A549 (cell line): ENCODE measurements at regions not wholly inside any gene's neighbourhood (a gene's known extent, or its start where the extent isn't known, plus 50 kb on each side); places are given as distances from the start of the nearest gene placed in this dataset.
A peak's percentile ranks its signal among the peaks of the same experiment; 100 is the strongest.

Experiments used
- ATAC-seq, 2 experiments: fragments of 200-7000 bp in 1 of 2; fragments of >200 bp in 1 of 2; cut with Nextera tagmentation in 1 of 2; cut with Tn5 transposase in 1 of 2; 3 replicates each; pipeline versions ENCODE4 v1.8.0 to v1.9.1; 2018 to 2020; ENCODE audit warnings: mild to moderate bottlenecking in 1 of 2, moderate library complexity in 1 of 2
- CTCF ChIA-PET: fragments of 300-600 bp; sonication (Branson Sonifier 250); formaldehyde crosslinking; extraction: SDS; loops from one replicate; lab custom pipeline; 2021; ENCODE audit warnings: antibody characterized with exemption, inconsistent platforms; lab: Yijun Ruan, JAX
- POLR2A ChIA-PET: fragments of 350-600 bp; formaldehyde crosslinking; extraction: SDS; loops from one replicate; lab custom pipeline; 2021; ENCODE audit warnings: antibody characterized with exemption, inconsistent platforms; lab: Yijun Ruan, JAX
- DNase-seq, 2 experiments: peaks; one replicate each; pipeline versions ENCODE4 v3.0.0 to v3.0.0-alpha.2; 2011 to 2016; ENCODE audit warnings: low read depth in 1 of 2, low spot score in 1 of 2
- FAIRE-seq: peaks from 2 replicates; lab custom pipeline; 2011; peaks lifted over from hg19 to GRCh38; lab: Jason Lieb, UNC
- H3K27ac ChIP-seq, 2 experiments: fragments of >200 bp; sonication (Bioruptor Twin); formaldehyde crosslinking; 3 replicates each; pipeline ENCODE4 v1.5.1; 2016 to 2017
- H3K4me1 ChIP-seq: fragments of >200 bp; sonication (Bioruptor Twin); formaldehyde crosslinking; 3 replicates; pipeline ENCODE4 v1.6.1; 2016
- H3K4me2 ChIP-seq: fragments of >200 bp; sonication (Bioruptor Twin); formaldehyde crosslinking; 3 replicates; pipeline ENCODE4 v1.6.1; 2016
- H3K4me3 ChIP-seq: fragments of >200 bp; sonication (Bioruptor Twin); formaldehyde crosslinking; 3 replicates; pipeline ENCODE4 v1.5.1; 2016
- H3K9me3 ChIP-seq: fragments of >200 bp; sonication (Bioruptor Twin); formaldehyde crosslinking; 3 replicates; pipeline ENCODE4 v1.6.1; 2016
- CHD4 ChIP-seq: fragments of 200-600 bp; sonication (generic); IDR thresholded peaks from 2 replicates; pipeline ENCODE4 v1.6.1; 2016; ENCODE audit warnings: antibody characterized with exemption, mild to moderate bottlenecking, borderline replicate concordance
- EHMT2 ChIP-seq: fragments of 200-600 bp; sonication (generic); IDR thresholded peaks from 2 replicates; pipeline ENCODE4 v1.6.1; 2016; ENCODE audit warnings: antibody characterized with exemption, low read depth, mild to moderate bottlenecking, moderate library complexity
- GATA3 ChIP-seq: IDR thresholded peaks from 2 replicates; pipeline ENCODE4 v1.6.1; 2012; ENCODE audit warnings: borderline replicate concordance
- HOXA7 ChIP-seq: fragments of 250-450 bp; sonication (Bioruptor Pico); IDR thresholded peaks from 2 replicates; pipeline ENCODE4 v1.5.0; 2020; ENCODE audit warnings: mild to moderate bottlenecking, moderate library complexity
- HOXB13 ChIP-seq: fragments of 250-450 bp; sonication (Bioruptor Pico); IDR thresholded peaks from 2 replicates; pipeline ENCODE4 v1.5.0; 2020; ENCODE audit warnings: low read depth, mild to moderate bottlenecking, moderate library complexity
- MAFK ChIP-seq: fragments of 450-650 bp; IDR thresholded peaks from 2 replicates; pipeline ENCODE4 v1.6.1; 2014; ENCODE audit not compliant: partially characterized antibody
- MAZ ChIP-seq: fragments of 150-350 bp; IDR thresholded peaks from 2 replicates; pipeline ENCODE4 v1.6.1; 2014; ENCODE audit warnings: antibody characterized with exemption, low read depth, low read length, borderline replicate concordance
- POLR2A ChIP-seq: IDR thresholded peaks from 2 replicates; pipeline ENCODE4 v1.6.1; 2012; ENCODE audit warnings: mild to moderate bottlenecking, low read length
- RAD21 ChIP-seq, 2 experiments: fragments of >200 bp in 1 of 2; sonication (Bioruptor Twin) in 1 of 2; formaldehyde crosslinking in 1 of 2; IDR thresholded peaks in 1 of 2; conservative IDR thresholded peaks in 1 of 2; 2 replicates in 1 of 2; 3 replicates in 1 of 2; pipeline ENCODE4 v1.6.1; 2012 to 2018; ENCODE audit warnings: inconsistent platforms in 1 of 2
- RARB ChIP-seq: fragments of 250-450 bp; sonication (Bioruptor Pico); IDR thresholded peaks from 2 replicates; pipeline ENCODE4 v1.8.0; 2021; ENCODE audit warnings: mild to moderate bottlenecking, moderate library complexity
- RNF2 ChIP-seq: fragments of 200-600 bp; sonication (generic); IDR thresholded peaks from 2 replicates; pipeline ENCODE4 v1.6.1; 2016; ENCODE audit warnings: low read depth, mild to moderate bottlenecking, antibody characterized with exemption, moderate library complexity, borderline replicate concordance
- SMC3 ChIP-seq: fragments of >200 bp; sonication (Bioruptor Twin); formaldehyde crosslinking; IDR thresholded peaks from 3 replicates; pipeline ENCODE4 v1.6.1; 2018; ENCODE audit warnings: inconsistent platforms
- ZNF302 ChIP-seq: fragments of 250-450 bp; sonication (Bioruptor Pico); IDR thresholded peaks from 2 replicates; pipeline ENCODE4 v1.9.0; 2021; ENCODE audit warnings: inconsistent platforms, mild to moderate bottlenecking, moderate library complexity
- WGBS: methylation state at CpG from one replicate; pipeline ENCODE4 v1.1.6; 2017; ENCODE audit errors: missing lambda C conversion rate; 5-methylcytosine and 5-hydroxymethylcytosine counted together
- TF ChIP-seq, protein P1 (sequence below): fragments of >200 bp; sonication (Bioruptor Twin); formaldehyde crosslinking; IDR thresholded peaks from 3 replicates; pipeline ENCODE4 v1.5.1; 2016
- TF ChIP-seq, protein P2 (sequence below): IDR thresholded peaks from 2 replicates; pipeline ENCODE4 v1.6.1; 2012
- TF ChIP-seq, protein P3 (sequence below): fragments of 200-600 bp; sonication (generic); IDR thresholded peaks from 2 replicates; pipeline ENCODE4 v1.6.1; 2016; ENCODE audit warnings: antibody characterized with exemption, mild to moderate bottlenecking, moderate library complexity

DNA sequence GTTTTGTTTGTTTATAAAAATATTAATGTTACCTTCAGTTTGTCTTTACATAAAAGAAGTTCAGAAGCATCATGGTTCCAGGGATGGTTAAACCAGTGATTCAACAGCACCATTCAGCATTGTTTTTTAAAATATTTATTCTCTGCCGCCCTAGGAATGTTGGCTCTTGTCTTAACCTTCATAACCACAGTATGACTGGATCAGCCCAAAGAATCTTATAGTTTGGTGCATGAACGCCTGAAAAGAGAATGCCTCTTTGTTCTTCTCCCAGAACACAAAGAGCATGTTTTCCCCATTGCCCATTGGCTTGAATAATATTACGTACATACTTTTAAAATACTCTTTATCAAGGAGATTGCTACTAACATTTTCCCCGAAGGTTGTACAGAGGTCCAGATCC lies 413.4 kb downstream of the ANXA1 start:
- no peak overlapping the region for H3K4me2 ChIP-seq
- TF ChIP-seq POLR2A = no peak
- TF ChIP-seq HOXB13 (CRISPR knock-in tag) = no peak
- TF ChIP-seq CHD4 = no peak
- TF ChIP-seq, protein P1, sequence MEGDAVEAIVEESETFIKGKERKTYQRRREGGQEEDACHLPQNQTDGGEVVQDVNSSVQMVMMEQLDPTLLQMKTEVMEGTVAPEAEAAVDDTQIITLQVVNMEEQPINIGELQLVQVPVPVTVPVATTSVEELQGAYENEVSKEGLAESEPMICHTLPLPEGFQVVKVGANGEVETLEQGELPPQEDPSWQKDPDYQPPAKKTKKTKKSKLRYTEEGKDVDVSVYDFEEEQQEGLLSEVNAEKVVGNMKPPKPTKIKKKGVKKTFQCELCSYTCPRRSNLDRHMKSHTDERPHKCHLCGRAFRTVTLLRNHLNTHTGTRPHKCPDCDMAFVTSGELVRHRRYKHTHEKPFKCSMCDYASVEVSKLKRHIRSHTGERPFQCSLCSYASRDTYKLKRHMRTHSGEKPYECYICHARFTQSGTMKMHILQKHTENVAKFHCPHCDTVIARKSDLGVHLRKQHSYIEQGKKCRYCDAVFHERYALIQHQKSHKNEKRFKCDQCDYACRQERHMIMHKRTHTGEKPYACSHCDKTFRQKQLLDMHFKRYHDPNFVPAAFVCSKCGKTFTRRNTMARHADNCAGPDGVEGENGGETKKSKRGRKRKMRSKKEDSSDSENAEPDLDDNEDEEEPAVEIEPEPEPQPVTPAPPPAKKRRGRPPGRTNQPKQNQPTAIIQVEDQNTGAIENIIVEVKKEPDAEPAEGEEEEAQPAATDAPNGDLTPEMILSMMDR = no peak
- no peak for TF ChIP-seq MAFK
- TF ChIP-seq EHMT2 = no peak
- TF ChIP-seq, protein P2, sequence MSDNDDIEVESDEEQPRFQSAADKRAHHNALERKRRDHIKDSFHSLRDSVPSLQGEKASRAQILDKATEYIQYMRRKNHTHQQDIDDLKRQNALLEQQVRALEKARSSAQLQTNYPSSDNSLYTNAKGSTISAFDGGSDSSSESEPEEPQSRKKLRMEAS = no peak
- no peak overlapping the region for H3K27ac ChIP-seq
- no peak overlapping the region for H3K4me3 ChIP-seq
- no peaks in the 10 kb centered on the region for H3K9me3 ChIP-seq
- WGBS = 59% methylated on average over 4 of the region's 4 CpGs
- ChIA-PET CTCF (interaction anchor here (1.4 to 1.7 kb wide), 2 partner anchors 295 to 365 kb away, joined by 3 to 8 read pairs; no protein-coding TSS in a partner anchor), POLR2A (no interaction called here)
- no peak for FAIRE-seq
- no peak for ATAC-seq
- no peaks in the 10 kb centered on the region for H3K4me1 ChIP-seq
- DNase-seq = no peak

DNA sequence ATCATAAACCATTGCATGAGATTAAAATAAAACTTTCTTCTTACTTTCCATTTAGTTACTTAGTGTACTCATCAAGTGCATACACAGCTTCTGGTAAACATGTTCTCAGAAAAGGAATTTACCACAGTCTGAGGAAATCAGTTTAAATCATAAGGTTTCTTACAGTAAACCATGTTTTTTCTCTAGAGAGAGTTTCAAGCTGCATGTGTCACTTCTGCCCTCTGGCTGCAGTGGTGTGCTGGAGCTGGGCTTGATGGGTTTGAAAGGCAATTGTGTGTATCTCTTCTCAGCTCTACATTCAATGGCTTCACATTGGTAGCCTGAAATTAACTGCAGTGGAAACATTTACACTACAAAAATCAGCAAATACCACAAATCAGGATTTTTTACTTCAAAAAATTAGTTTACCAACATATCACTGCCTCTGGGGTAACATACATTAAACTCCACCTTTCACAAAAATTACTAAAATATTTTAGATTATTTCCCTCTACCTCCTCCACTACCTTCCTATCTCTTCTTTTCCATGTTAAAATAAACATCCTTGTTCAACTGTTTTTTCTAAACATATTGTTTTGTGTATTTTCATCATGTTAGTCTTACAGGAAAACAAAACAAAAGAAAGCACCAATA lies 414.3 kb downstream of the ANXA1 start:
- ATAC-seq (peak; percentile 74 to 76; a peak in 3 of 6 replicates), FAIRE-seq (peak; percentile 74), DNase-seq (peak in 1 of 2 experiments; percentile 49)
- TF ChIP-seq GATA3 = no peak
- no peak for TF ChIP-seq MAZ
- no peak for TF ChIP-seq RARB (CRISPR knock-in tag)
- no peak for TF ChIP-seq ZNF302 (CRISPR knock-in tag)
- TF ChIP-seq, protein P3, sequence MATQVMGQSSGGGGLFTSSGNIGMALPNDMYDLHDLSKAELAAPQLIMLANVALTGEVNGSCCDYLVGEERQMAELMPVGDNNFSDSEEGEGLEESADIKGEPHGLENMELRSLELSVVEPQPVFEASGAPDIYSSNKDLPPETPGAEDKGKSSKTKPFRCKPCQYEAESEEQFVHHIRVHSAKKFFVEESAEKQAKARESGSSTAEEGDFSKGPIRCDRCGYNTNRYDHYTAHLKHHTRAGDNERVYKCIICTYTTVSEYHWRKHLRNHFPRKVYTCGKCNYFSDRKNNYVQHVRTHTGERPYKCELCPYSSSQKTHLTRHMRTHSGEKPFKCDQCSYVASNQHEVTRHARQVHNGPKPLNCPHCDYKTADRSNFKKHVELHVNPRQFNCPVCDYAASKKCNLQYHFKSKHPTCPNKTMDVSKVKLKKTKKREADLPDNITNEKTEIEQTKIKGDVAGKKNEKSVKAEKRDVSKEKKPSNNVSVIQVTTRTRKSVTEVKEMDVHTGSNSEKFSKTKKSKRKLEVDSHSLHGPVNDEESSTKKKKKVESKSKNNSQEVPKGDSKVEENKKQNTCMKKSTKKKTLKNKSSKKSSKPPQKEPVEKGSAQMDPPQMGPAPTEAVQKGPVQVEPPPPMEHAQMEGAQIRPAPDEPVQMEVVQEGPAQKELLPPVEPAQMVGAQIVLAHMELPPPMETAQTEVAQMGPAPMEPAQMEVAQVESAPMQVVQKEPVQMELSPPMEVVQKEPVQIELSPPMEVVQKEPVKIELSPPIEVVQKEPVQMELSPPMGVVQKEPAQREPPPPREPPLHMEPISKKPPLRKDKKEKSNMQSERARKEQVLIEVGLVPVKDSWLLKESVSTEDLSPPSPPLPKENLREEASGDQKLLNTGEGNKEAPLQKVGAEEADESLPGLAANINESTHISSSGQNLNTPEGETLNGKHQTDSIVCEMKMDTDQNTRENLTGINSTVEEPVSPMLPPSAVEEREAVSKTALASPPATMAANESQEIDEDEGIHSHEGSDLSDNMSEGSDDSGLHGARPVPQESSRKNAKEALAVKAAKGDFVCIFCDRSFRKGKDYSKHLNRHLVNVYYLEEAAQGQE = no peak
- peak; percentile 53; the same call in 2 of the 3 replicates for TF ChIP-seq SMC3
- no peak for TF ChIP-seq HOXA7 (CRISPR knock-in tag)
- no peak for TF ChIP-seq POLR2A
- TF ChIP-seq RNF2 = no peak
- peak; percentile 49 to 62; a peak in 4 of 5 replicates for TF ChIP-seq RAD21 (conservative IDR thresholded peaks at IDR 0.05 in 1 of 2, IDR thresholded peaks at IDR 0.05 in 1 of 2)
- TF ChIP-seq, protein P1 = peak; percentile 43
- Histone ChIP-seq H3K4me3 (no peak overlapping the region), H3K9me3 (no peaks in the 10 kb centered on the region), H3K27ac (no peak overlapping the region), H3K4me1 (no peaks in the 10 kb centered on the region), H3K4me2 (no peak overlapping the region)
- ChIA-PET POLR2A (no interaction called here), CTCF (interaction anchor here (1.0 to 1.7 kb wide), 4 partner anchors 9 to 366 kb away, joined by 3 to 8 read pairs (median 3); no protein-coding TSS in a partner anchor)
